NCI-H1105 treated with DMSO at 0.1 percent for 48 hours (cell line): ENCODE measurements at regions not wholly inside any gene's neighbourhood (a gene's known extent, or its start where the extent isn't known, plus 50 kb on each side); places are given as distances from the start of the nearest gene placed in this dataset.
"Not testable (repeated sequence)": the region's sequence is repeated elsewhere in the genome, so short reads cannot be mapped to it uniquely, and the experiment has no call there.

Experiments used
- DNase-seq: peaks from one replicate; lab custom pipeline; 2025; lab: John Stamatoyannopoulos, UW

DNA sequence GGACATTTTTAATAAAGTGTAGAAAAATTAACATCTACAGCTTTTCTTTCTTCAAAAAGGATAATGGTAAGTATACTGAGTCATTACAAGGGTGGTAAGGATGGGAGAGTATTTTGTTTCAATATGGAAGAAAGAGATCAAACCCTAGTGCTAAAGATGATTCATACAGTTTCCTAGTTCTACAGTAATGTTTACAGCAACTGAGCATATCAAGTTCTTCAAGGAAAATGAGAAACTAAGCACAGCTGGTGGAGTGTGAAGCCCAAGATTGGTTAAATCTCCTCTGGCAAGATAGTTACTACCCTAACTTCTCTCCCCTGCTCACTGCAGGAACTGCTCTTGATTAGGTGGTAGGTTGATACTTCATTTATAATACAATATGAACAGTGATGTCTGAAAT, 467.5 kb downstream of the XIRP2 start:
- DNase-seq, result no peak

DNA sequence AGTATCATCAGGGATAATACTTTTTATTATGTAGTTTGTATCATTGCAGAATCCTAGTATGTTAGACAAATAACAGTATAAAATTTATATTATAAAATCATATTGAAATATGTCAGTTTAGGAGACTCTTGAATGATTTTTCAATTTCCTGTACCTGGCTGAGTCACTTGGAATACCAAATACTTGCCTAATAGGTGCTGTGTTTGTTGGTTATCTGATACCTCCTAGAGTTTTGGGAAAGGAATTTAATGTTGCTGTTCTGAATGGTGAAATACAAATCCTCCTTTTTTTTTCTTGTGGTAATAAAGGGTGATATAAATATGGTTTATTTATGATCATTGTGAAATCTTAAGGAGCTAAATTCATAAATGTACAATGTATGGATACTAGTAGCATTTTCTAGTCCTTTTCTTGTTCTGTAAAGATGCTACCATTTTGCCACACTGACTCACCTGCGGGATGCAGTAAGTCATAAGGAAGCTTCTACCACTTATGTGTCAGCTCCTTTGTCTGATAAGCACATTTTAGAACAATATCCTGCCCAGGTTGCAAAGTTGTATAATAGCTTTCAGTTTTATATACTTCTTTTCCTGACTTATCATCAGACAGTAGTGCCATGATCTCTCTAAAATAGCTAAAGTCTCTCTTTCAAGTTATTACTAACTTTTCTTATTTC, 465.5 kb downstream of the XIRP2 start:
- DNase-seq, result no peak

DNA sequence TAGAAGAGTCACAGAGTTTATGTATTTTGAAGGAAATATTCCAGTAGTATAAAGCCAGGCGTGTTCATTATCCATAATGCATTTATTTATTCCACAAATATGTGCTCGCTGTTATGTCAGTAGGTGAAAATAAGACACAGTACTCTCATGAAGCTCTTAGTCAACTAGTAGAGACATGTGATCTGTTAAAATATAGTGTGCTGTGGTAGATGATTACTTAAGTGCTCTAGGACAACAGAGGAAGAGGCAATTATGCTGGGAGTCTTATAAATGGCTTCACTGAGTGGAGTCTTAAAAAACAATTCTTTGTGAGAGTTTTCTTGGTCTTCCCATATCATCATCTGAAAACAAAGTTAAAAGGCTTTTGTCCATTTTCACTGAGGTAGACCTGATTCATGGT, 457.3 kb downstream of the XIRP2 start:
- DNase-seq, result no peak

- DNase-seq, result peak; percentile 10
Observed at GRCh38 chr2:167342769-167343168, 454.5 kb downstream of the XIRP2 start.

- no peak for DNase-seq
Observed at GRCh38 chr2:167340322-167340721, 452.0 kb downstream of the XIRP2 start.

DNA sequence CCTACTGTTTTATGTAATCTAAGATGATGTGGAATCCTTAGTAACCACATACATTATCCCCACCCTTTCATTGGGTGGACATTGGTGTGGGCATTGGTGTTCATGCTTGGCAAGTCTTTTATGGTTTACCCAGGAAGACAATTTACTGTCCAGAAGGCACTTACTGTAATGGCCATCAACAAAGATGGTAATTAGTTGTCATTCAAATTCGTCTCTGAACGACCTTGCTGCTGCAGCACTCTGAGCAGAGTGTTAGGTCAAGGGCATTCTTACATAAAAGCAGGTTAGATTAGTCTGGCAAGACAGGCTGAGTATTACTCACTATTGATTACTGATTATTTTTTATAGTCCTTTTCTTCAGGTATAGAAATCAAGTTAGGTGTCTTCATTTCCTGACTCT, 447.9 kb downstream of the XIRP2 start:
- peak; percentile 37 for DNase-seq

- DNase-seq, result no peak
Observed at GRCh38 chr2:167335541-167335992, 447.3 kb downstream of the XIRP2 start.

GRCh38 chr2:167334146-167334742, 446.0 kb downstream of the XIRP2 start:
- peak; percentile 36 for DNase-seq

- no peak for DNase-seq
Observed at GRCh38 chr2:167333245-167333644, 445.0 kb downstream of the XIRP2 start.

- DNase-seq, result no peak
Observed at GRCh38 chr2:167332358-167332757, 444.1 kb downstream of the XIRP2 start.

GRCh38 chr2:167331636-167332232, 443.5 kb downstream of the XIRP2 start:
- DNase-seq, result no peak

DNA sequence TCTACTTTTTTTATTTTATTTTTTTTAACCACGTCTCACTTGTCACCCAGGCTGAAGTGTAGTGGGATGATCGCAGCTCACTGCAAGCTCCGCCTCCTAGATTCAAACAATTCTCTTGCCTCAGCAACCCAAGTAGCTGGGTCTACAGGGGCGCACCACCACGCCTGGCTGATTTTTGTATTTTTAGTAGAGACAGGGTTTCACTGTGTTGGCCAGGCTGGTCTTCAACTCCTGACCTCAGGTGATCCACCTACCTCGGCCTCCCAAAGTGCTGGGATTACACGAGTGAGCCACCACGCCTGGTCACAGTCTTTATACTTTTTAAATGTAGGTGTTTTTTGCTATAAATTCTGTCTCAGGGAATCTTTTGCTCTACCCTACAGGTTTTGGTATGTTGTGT, 440.5 kb downstream of the XIRP2 start:
- not testable (repeated sequence) for DNase-seq

DNA sequence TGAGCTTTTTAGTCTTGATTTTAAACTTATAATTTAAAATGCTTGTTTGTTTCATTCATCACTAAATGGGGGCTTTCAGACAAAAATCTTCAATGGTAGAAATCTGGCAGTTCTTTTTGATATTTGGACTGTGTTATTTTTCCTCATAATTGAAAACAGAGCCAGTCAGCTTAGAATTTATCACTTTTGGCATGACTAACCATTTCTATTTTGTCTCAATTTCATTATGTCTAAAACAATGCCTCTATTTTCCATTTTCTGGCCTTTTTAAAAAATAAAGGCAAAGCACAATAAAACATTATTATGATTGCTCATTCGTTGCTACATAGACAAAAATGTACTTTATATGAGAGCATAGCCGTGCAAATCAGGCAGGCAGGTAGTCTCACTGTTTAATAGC, 434.5 kb downstream of the XIRP2 start:
- DNase-seq, result no peak

DNA sequence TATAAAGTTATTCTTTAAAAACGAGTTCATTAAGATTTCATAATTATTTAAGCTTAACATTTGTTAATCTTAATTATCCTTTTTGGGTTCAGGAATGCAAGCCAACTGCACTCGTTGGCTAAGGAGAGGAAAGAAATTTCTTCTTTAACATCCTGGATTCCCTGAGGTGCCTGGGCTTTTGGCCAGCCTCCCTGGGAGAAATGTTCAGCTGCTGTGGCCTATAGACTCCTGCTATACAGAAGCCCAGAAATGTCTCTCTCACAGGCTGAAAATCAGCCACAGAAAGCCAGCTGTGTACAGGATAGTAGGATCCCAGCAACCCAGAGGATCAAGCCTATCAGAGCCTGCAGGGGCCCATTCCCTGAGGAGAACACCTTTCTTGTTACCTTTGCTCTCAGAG, 430.3 kb downstream of the XIRP2 start:
- DNase-seq, result no peak

GRCh38 chr2:167310442-167310841, 422.2 kb downstream of the XIRP2 start:
- no peak for DNase-seq
